H1 (cell line): ENCODE measurements at regions not wholly inside any gene's neighbourhood (a gene's known extent, or its start where the extent isn't known, plus 50 kb on each side); places are given as distances from the start of the nearest gene placed in this dataset.

Experiments
- CTCF ChIA-PET: fragments of 300-600 bp; sonication (Branson Sonifier 250); formaldehyde crosslinking; loops from one replicate; lab custom pipeline; 2021; ENCODE audit not compliant: partially characterized antibody; lab: Charles Lee
- POLR2A ChIA-PET: fragments of 300-600 bp; sonication (Branson Sonifier 250); formaldehyde crosslinking; loops from one replicate; lab custom pipeline; 2021; ENCODE audit warnings: inconsistent platforms; ENCODE audit not compliant: partially characterized antibody; lab: Charles Lee
- DNase-seq, 2 experiments: peaks; one replicate each; pipeline versions ENCODE4 v3.0.0 to v3.0.0-alpha.2; 2010 to 2022; ENCODE audit warnings: low spot score in 2 of 2, low read depth in 1 of 2, mixed read lengths in 1 of 2
- FAIRE-seq: peaks from 2 replicates; lab custom pipeline; 2011; peaks lifted over from hg19 to GRCh38; lab: Jason Lieb, UNC
- H2AFZ ChIP-seq: 2 replicates; pipeline ENCODE4 v1.8.1; 2012; ENCODE audit warnings: low read length, inconsistent platforms
- H2AK5ac ChIP-seq: 2 replicates; pipeline ENCODE4 v1.6.1; 2013; ENCODE audit warnings: low read depth, low read length
- H2BK120ac ChIP-seq: replicated peaks from 2 replicates; pipeline ENCODE3; 2013; ENCODE audit warnings: low read depth, low read length, inconsistent platforms
- H2BK12ac ChIP-seq: 2 replicates; pipeline ENCODE4 v1.6.1; 2013; ENCODE audit warnings: low read depth, low read length
- H2BK15ac ChIP-seq: 2 replicates; pipeline ENCODE4 v1.6.1; 2013; ENCODE audit warnings: low read length
- H2BK20ac ChIP-seq: 2 replicates; pipeline ENCODE4 v1.6.1; 2013; ENCODE audit warnings: low read length
- H2BK5ac ChIP-seq: 2 replicates; pipeline ENCODE4 v1.6.1; 2013; ENCODE audit warnings: low read depth, low read length
- H3K14ac ChIP-seq: 2 replicates; pipeline ENCODE4 v1.6.1; 2013; ENCODE audit warnings: inconsistent platforms; ENCODE audit not compliant: insufficient read length
- H3K18ac ChIP-seq: 2 replicates; pipeline ENCODE4 v1.6.1; 2013; ENCODE audit warnings: low read length; ENCODE audit errors: extremely low read depth
- H3K23ac ChIP-seq: 2 replicates; pipeline ENCODE4 v1.6.1; 2013; ENCODE audit warnings: inconsistent platforms; ENCODE audit not compliant: insufficient read length
- H3K23me2 ChIP-seq: 2 replicates; pipeline ENCODE4 v1.6.1; 2013; ENCODE audit warnings: low read depth, low read length
- H3K27ac ChIP-seq: 2 replicates; pipeline ENCODE4 v1.6.1; 2011; ENCODE audit warnings: low read depth, low read length, inconsistent platforms
- H3K27me3 ChIP-seq, 4 experiments: replicated peaks in 1 of 4; 1 replicate in 1 of 4; 2 replicates in 3 of 4; pipeline versions ENCODE4 v1.6.1 to v1.8.1; 2011 to 2013; ENCODE audit warnings: low read length in 3 of 4, mild to moderate bottlenecking in 3 of 4, inconsistent platforms in 2 of 4, mixed read lengths in 2 of 4, moderate library complexity in 1 of 4; ENCODE audit not compliant: control insufficient read depth in 3 of 4, insufficient read depth in 3 of 4; ENCODE audit errors: extremely low read depth in 1 of 4
- H3K36me3 ChIP-seq, 4 experiments: 2 replicates each; pipeline versions ENCODE4 v1.6.1 to v1.8.1; 2011 to 2013; ENCODE audit warnings: mild to moderate bottlenecking in 4 of 4, low read length in 3 of 4, moderate library complexity in 2 of 4, control low read depth in 1 of 4, inconsistent platforms in 1 of 4; ENCODE audit not compliant: insufficient read depth in 4 of 4, control insufficient read depth in 2 of 4
- H3K4ac ChIP-seq: replicated peaks from 2 replicates; pipeline ENCODE3; 2013; ENCODE audit warnings: low read length, low read depth, mixed read lengths, inconsistent platforms; ENCODE audit not compliant: insufficient read length
- H3K4me1 ChIP-seq, 4 experiments: replicated peaks in 1 of 4; 1 replicate in 1 of 4; 2 replicates in 3 of 4; pipeline versions ENCODE4 v1.6.1 to v1.8.1; 2011 to 2013; ENCODE audit warnings: low read length in 3 of 4, inconsistent platforms in 2 of 4, mixed read lengths in 1 of 4; ENCODE audit not compliant: insufficient read depth in 4 of 4, control insufficient read depth in 3 of 4
- H3K4me2 ChIP-seq, 2 experiments: 2 replicates each; pipeline versions ENCODE4 v1.6.1 to v1.8.1; 2011 to 2013; ENCODE audit warnings: low read depth in 2 of 2, low read length in 2 of 2, control low read depth in 1 of 2, inconsistent platforms in 1 of 2, mild to moderate bottlenecking in 1 of 2; ENCODE audit not compliant: insufficient read depth in 1 of 2
- H3K4me3 ChIP-seq, 4 experiments: fragments of 200-600, 300-600 bp in 1 of 4; sonication (generic), shearing (Covaris generic), sonication (Bioruptor Twin) in 1 of 4; 2 replicates each; pipeline versions ENCODE4 v1.5.1 to v1.8.1; 2011 to 2016; ENCODE audit warnings: low read length in 4 of 4, low read depth in 3 of 4, control low read depth in 2 of 4, inconsistent platforms in 2 of 4, mild to moderate bottlenecking in 2 of 4, mixed read lengths in 1 of 4, moderate library complexity in 1 of 4; ENCODE audit not compliant: insufficient read depth in 2 of 4; ENCODE audit errors: extremely low read depth in 1 of 4
- H3K56ac ChIP-seq: replicated peaks from 2 replicates; pipeline ENCODE3; 2013; ENCODE audit warnings: low read depth, mild to moderate bottlenecking, mixed read lengths, low read length, inconsistent platforms; ENCODE audit not compliant: insufficient read length
- H3K79me1 ChIP-seq: 2 replicates; pipeline ENCODE4 v1.6.1; 2013; ENCODE audit warnings: low read depth, low read length, control low read depth
- H3K79me2 ChIP-seq, 2 experiments: 2 replicates each; pipeline versions ENCODE4 v1.6.1 to v1.8.1; 2012 to 2013; ENCODE audit warnings: low read length in 2 of 2, mild to moderate bottlenecking in 2 of 2, inconsistent platforms in 1 of 2; ENCODE audit not compliant: insufficient read depth in 2 of 2, control insufficient read depth in 1 of 2
- H3K9ac ChIP-seq, 4 experiments: replicated peaks in 1 of 4; 1 replicate in 1 of 4; 2 replicates in 3 of 4; pipeline versions ENCODE4 v1.6.1 to v1.8.1; 2011 to 2013; ENCODE audit warnings: low read depth in 3 of 4, low read length in 3 of 4, control low read depth in 2 of 4, mild to moderate bottlenecking in 2 of 4, moderate library complexity in 2 of 4, inconsistent platforms in 1 of 4; ENCODE audit errors: extremely low read depth in 1 of 4
- H3K9me3 ChIP-seq, 2 experiments: 2 replicates each; pipeline versions ENCODE4 v1.6.1 to v1.8.1; 2012 to 2013; ENCODE audit warnings: mild to moderate bottlenecking in 2 of 2, moderate library complexity in 2 of 2, control low read depth in 1 of 2, inconsistent platforms in 1 of 2, low read depth in 1 of 2, low read length in 1 of 2, mixed read lengths in 1 of 2; ENCODE audit not compliant: insufficient read depth in 2 of 2
- H4K20me1 ChIP-seq, 2 experiments: replicated peaks in 1 of 2; 2 replicates each; pipeline versions ENCODE3 to v1.8.1; 2011 to 2013; ENCODE audit warnings: inconsistent platforms in 2 of 2, low read length in 2 of 2, mild to moderate bottlenecking in 1 of 2; ENCODE audit not compliant: insufficient read depth in 2 of 2, control insufficient read depth in 1 of 2
- H4K5ac ChIP-seq: 2 replicates; pipeline ENCODE4 v1.6.1; 2013; ENCODE audit warnings: low read length, low read depth, mixed read lengths, inconsistent platforms; ENCODE audit not compliant: insufficient read length
- H4K8ac ChIP-seq: 2 replicates; pipeline ENCODE4 v1.8.0; 2013; ENCODE audit warnings: mild to moderate bottlenecking, moderate library complexity, low read length, inconsistent platforms; ENCODE audit not compliant: insufficient read depth; ENCODE audit errors: extremely low read depth
- H4K91ac ChIP-seq: replicated peaks from 2 replicates; pipeline ENCODE3; 2013; ENCODE audit warnings: low read length, mixed read lengths, inconsistent platforms; ENCODE audit not compliant: insufficient read length
- BCL11A ChIP-seq, 2 experiments: IDR thresholded peaks; one replicate each; pipeline ENCODE4 v1.6.1; 2011; ENCODE audit warnings: low read depth in 2 of 2, low read length in 2 of 2, mild to moderate bottlenecking in 2 of 2
- MAFK ChIP-seq: IDR thresholded peaks from 2 replicates; pipeline ENCODE4 v1.6.1; 2012; ENCODE audit warnings: low read depth, mild to moderate bottlenecking, improper control_type of control experiment, low read length
- NRF1 ChIP-seq: IDR thresholded peaks from 2 replicates; pipeline ENCODE4 v1.6.1; 2011; ENCODE audit warnings: mild to moderate bottlenecking, low read depth, low read length, improper control_type of control experiment
- POLR2AphosphoS5 ChIP-seq: IDR thresholded peaks from 2 replicates; pipeline ENCODE4 v1.6.1; 2011; ENCODE audit warnings: low read depth, low read length
- RXRA ChIP-seq: IDR thresholded peaks from 2 replicates; pipeline ENCODE4 v1.6.1; 2011; ENCODE audit warnings: low read depth, mild to moderate bottlenecking, low read length, moderate library complexity; ENCODE audit not compliant: insufficient read depth
- SUZ12 ChIP-seq: fragments of 200-600 bp; sonication (generic); IDR thresholded peaks from 2 replicates; pipeline ENCODE4 v1.6.1; 2012; ENCODE audit warnings: mild to moderate bottlenecking, inconsistent platforms, low read length, moderate library complexity, mixed read lengths
- WGBS, 2 experiments: shearing (Covaris generic) in 1 of 2; methylation state at CpG; one replicate each; pipeline versions ENCODE4 v1.1.6 to v1.1.7; 2013 to 2015; ENCODE audit warnings: low lambda C conversion rate in 2 of 2, mixed read lengths in 2 of 2, inconsistent platforms in 1 of 2, low coverage in 1 of 2, missing lambda C conversion rate in 1 of 2; ENCODE audit not compliant: insufficient replicate concordance in 2 of 2, insufficient coverage in 1 of 2, insufficient read length in 1 of 2; ENCODE audit errors: extremely low coverage in 1 of 2, missing lambda C conversion rate in 1 of 2; 5-methylcytosine and 5-hydroxymethylcytosine counted together

- peak overlapping the region; percentile 53; the same call in 1 of the 2 replicates for H2AK5ac ChIP-seq
Measured at GRCh38 chr17:72554508-72554907, 433.7 kb downstream of the SOX9 start.

More at GRCh38 chr17:72554508-72554907, 433.7 kb downstream of the SOX9 start:
- no peak for DNase-seq
- no peak overlapping the region for H2BK120ac ChIP-seq
- H4K20me1 ChIP-seq: peaks cover 3 to 13% of the 10 kb centered on the region in 2 experiments
- no peak overlapping the region for H4K8ac ChIP-seq
- no peaks in the 10 kb centered on the region for H3K9me3 ChIP-seq
- TF ChIP-seq RXRA (no peak), BCL11A (IDR thresholded peaks at IDR 0.05; ENCODE audit: low read depth in 2 of 2, low read length in 2 of 2) (no peak), MAFK (peak; percentile 84), NRF1 (no peak), SUZ12 (no peak), POLR2AphosphoS5 (no peak)
- TF ChIP-seq, all 59 proteins: peak for 1
- H3K14ac ChIP-seq: no peak overlapping the region
- peaks cover 0 to 4% (median 0%) of the 10 kb centered on the region in 4 experiments; a peak in 1 of 7 replicates for H3K4me1 ChIP-seq
- H3K56ac ChIP-seq: no peak overlapping the region
- no peak overlapping the region for H2BK15ac ChIP-seq
- no peaks in the 10 kb centered on the region for H3K36me3 ChIP-seq
- H3K18ac ChIP-seq: no peak overlapping the region
- H2BK12ac ChIP-seq: no peak overlapping the region; the same call in 1 of the 2 replicates
- FAIRE-seq: no peak
- no peak overlapping the region for H3K4me2 ChIP-seq
- H3K79me2 ChIP-seq: no peaks in the 10 kb centered on the region
- no peak overlapping the region for H2AFZ ChIP-seq
- H3K4ac ChIP-seq: no peak overlapping the region
- H3K79me1 ChIP-seq: peaks cover 4% of the 10 kb centered on the region; the same call in 1 of the 2 replicates
- no peak overlapping the region for H3K23ac ChIP-seq
- H4K91ac ChIP-seq: no peak overlapping the region
- WGBS, 2 experiments: 90% methylated on average over 5 of the region's 5 CpGs; no CpG with 5 or more reads in 1 of the 2 experiments
- POLR2A ChIA-PET: interaction anchor here (0.7 kb wide), 1 partner anchor 14 kb away, joined by 3 read pairs; no protein-coding TSS in a partner anchor
- H2BK5ac ChIP-seq: no peak overlapping the region
- CTCF ChIA-PET: interaction anchor here (0.6 kb wide), 1 partner anchor 1770 kb away, joined by 3 read pairs; no protein-coding TSS in a partner anchor
- no peak overlapping the region for H3K9ac ChIP-seq
- H4K5ac ChIP-seq: no peak overlapping the region
- no peak overlapping the region for H3K27ac ChIP-seq
- no peak overlapping the region for H2BK20ac ChIP-seq
- H3K23me2 ChIP-seq: peaks cover 9% of the 10 kb centered on the region; the same call in 1 of the 2 replicates
- H3K27me3 ChIP-seq: no peaks in the 10 kb centered on the region
- no peak overlapping the region for H3K4me3 ChIP-seq
